ENCODE measurements at regions not wholly inside any gene's neighbourhood (a gene's known extent, or its start where the extent isn't known, plus 50 kb on each side); places are given as distances from the start of the nearest gene placed in this dataset.

DNA sequence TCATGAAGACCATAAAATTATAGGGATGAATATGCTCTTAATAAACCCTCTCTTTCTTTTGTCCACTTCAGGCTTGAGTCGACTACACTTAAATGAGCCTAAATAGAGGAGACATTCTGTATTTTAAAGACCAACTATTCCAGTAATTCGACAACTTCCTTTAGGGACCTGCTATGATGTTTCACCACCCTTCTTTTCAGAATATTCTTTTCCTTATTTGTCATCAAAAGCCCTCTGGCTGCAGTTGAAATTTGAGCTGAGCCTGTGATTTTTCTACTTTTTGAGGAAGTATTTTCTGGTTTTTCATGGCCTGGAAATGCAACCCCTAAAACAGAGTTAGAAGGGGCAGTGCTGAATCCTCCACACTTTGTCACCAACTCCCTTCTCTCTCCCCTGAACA is 287.0 kb downstream of the EPHA4 start (continued):
- TF ChIP-seq RAD51 (IDR thresholded peaks at IDR 0.05; ENCODE audit: borderline replicate concordance) (no peak), ZNF670 (CRISPR knock-in tag; IDR thresholded peaks at IDR 0.05; ENCODE audit: borderline replicate concordance) (no peak), ZNF33A (CRISPR knock-in tag; IDR thresholded peaks at IDR 0.05; ENCODE audit: borderline replicate concordance) (no peak), ETV5 (CRISPR knock-in tag; IDR thresholded peaks at IDR 0.05; ENCODE audit: borderline replicate concordance) (no peak), ZNF556 (CRISPR knock-in tag; IDR thresholded peaks at IDR 0.05; ENCODE audit: borderline replicate concordance) (no peak), ZNF709 (CRISPR knock-in tag; IDR thresholded peaks at IDR 0.05) (no peak), MED1 (CRISPR knock-in tag; IDR thresholded peaks at IDR 0.05) (no peak), SSRP1 (CRISPR knock-in tag; IDR thresholded peaks at IDR 0.05) (no peak), ZNF7 (CRISPR knock-in tag; IDR thresholded peaks at IDR 0.05) (no peak)
- TF ChIP-seq, protein P1, sequence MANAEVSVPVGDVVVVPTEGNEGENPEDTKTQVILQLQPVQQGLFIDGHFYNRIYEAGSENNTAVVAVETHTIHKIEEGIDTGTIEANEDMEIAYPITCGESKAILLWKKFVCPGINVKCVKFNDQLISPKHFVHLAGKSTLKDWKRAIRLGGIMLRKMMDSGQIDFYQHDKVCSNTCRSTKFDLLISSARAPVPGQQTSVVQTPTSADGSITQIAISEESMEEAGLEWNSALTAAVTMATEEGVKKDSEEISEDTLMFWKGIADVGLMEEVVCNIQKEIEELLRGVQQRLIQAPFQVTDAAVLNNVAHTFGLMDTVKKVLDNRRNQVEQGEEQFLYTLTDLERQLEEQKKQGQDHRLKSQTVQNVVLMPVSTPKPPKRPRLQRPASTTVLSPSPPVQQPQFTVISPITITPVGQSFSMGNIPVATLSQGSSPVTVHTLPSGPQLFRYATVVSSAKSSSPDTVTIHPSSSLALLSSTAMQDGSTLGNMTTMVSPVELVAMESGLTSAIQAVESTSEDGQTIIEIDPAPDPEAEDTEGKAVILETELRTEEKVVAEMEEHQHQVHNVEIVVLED (CRISPR knock-in tag; IDR thresholded peaks at IDR 0.05; ENCODE audit: borderline replicate concordance) = no peak
- TF ChIP-seq, protein P2, sequence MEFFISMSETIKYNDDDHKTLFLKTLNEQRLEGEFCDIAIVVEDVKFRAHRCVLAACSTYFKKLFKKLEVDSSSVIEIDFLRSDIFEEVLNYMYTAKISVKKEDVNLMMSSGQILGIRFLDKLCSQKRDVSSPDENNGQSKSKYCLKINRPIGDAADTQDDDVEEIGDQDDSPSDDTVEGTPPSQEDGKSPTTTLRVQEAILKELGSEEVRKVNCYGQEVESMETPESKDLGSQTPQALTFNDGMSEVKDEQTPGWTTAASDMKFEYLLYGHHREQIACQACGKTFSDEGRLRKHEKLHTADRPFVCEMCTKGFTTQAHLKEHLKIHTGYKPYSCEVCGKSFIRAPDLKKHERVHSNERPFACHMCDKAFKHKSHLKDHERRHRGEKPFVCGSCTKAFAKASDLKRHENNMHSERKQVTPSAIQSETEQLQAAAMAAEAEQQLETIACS (CRISPR knock-in tag; IDR thresholded peaks at IDR 0.05) = no peak
- TF ChIP-seq, protein P3, sequence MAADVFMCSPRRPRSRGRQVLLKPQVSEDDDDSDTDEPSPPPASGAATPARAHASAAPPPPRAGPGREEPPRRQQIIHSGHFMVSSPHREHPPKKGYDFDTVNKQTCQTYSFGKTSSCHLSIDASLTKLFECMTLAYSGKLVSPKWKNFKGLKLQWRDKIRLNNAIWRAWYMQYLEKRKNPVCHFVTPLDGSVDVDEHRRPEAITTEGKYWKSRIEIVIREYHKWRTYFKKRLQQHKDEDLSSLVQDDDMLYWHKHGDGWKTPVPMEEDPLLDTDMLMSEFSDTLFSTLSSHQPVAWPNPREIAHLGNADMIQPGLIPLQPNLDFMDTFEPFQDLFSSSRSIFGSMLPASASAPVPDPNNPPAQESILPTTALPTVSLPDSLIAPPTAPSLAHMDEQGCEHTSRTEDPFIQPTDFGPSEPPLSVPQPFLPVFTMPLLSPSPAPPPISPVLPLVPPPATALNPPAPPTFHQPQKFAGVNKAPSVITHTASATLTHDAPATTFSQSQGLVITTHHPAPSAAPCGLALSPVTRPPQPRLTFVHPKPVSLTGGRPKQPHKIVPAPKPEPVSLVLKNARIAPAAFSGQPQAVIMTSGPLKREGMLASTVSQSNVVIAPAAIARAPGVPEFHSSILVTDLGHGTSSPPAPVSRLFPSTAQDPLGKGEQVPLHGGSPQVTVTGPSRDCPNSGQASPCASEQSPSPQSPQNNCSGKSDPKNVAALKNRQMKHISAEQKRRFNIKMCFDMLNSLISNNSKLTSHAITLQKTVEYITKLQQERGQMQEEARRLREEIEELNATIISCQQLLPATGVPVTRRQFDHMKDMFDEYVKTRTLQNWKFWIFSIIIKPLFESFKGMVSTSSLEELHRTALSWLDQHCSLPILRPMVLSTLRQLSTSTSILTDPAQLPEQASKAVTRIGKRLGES (CRISPR knock-in tag; IDR thresholded peaks at IDR 0.05; ENCODE audit: borderline replicate concordance) = no peak
